ENCODE measurements at regions not wholly inside any gene's neighbourhood (a gene's known extent, or its start where the extent isn't known, plus 50 kb on each side); places are given as distances from the start of the nearest gene placed in this dataset.

GRCh38 chr7:31455844-31456243 is 58.0 kb upstream of the ITPRID1 start:
- DNase-seq (ENCODE audit: low read depth in 4 of 4, low spot score in 3 of 4) = no peak

- DNase-seq (ENCODE audit: low read depth in 4 of 4, low spot score in 3 of 4) = no peak
These were observed 57.1 kb upstream of the ITPRID1 start for GRCh38 chr7:31456646-31457368.

GRCh38 chr7:31457551-31457950 is 56.3 kb upstream of the ITPRID1 start:
- no peak for DNase-seq (ENCODE audit: low read depth in 4 of 4, low spot score in 3 of 4)

GRCh38 chr7:31458203-31458602 is 55.7 kb upstream of the ITPRID1 start:
- no peak for DNase-seq (ENCODE audit: low read depth in 4 of 4, low spot score in 3 of 4)

GRCh38 chr7:31462636-31463035 is 51.3 kb upstream of the ITPRID1 start:
- DNase-seq (ENCODE audit: low read depth in 4 of 4, low spot score in 3 of 4) = no peak

All from right renal pelvis (tissue), 4 donors.